GM21529 (cell line): ENCODE measurements at regions not wholly inside any gene's neighbourhood (a gene's known extent, or its start where the extent isn't known, plus 50 kb on each side); places are given as distances from the start of the nearest gene placed in this dataset.

Source experiments
- ATAC-seq: cut with Tn5 transposase; IDR thresholded peaks from one replicate; pipeline ENCODE4 v1.9.1; 2021; ENCODE audit not compliant: unreplicated experiment

DNA sequence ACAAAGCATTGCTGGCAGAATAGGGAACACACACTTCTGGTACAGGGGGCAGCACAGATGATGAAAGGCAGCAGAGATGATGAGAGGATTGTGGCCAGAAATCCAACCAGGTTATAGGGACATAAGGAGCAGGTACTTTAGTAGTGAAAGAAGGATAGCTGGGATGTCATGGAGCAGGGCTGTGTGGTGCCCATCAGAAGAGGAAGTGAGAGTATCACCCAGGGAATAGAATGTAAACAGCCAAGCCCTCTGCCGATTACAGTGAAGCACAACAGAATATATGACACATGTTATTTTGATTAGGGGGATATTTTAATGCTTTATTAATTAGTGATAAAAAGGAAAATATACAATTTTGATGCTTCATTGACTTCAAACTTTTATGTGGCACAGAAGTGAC is 883.4 kb upstream of the CDH2 start:
- no peak for ATAC-seq

DNA sequence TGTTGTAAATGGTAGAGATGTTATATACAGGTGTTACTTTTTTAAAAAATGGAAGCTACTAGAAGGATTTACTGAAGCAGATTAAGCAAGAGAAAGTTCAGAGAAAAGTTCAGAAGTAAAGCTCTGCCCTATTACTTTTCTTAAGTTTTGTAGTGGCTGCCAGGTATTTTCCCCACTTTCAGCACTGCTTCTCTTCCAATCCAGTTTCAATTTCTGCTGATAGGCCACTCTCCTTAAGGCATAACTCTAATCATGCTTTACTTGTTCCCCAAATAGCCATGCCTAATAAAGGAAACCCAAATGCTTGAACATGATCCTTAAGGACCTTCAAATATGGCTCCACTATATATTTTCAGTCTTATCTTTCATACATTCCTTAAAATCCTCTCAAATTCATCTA is 880.8 kb upstream of the CDH2 start:
- no peak for ATAC-seq

DNA sequence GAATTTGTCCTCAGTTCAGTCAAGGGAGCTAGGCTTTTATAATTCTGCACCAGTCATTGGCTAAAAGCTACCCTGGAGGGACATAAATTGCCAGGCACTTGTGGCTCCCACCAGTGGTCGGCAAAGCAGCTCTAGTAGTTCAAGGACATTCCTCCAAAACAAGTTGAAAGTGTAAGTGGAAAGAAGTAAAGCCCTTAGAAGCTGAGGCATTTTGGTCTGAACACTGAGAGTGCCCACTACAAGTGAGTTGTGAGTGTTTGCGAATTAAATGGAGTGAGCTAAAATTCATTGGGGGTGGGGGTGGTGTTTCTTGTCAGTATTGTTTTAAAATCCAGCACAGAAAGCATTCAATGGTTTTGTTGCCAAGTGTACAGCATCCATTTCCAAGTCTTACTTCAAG is 879.9 kb upstream of the CDH2 start:
- no peak for ATAC-seq

DNA sequence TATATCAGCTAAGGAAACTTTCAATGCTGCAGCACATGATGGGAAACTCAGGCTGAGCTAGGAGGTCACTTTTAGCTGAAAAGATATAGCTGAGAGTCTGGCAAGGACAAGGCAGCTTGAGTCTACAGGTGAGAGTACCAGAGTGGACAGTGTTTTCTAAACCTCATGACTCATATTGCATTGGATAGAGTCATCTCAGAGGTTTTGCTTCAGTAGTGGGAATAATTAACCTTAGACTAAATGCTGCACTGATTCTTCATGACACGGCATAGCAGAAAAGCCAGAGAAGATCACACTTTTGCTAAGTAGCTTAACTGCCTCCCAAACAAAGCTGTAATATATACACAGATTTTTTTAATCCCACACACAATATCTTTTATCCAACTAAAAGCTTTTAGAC is 865.0 kb upstream of the CDH2 start:
- ATAC-seq, result no peak

DNA sequence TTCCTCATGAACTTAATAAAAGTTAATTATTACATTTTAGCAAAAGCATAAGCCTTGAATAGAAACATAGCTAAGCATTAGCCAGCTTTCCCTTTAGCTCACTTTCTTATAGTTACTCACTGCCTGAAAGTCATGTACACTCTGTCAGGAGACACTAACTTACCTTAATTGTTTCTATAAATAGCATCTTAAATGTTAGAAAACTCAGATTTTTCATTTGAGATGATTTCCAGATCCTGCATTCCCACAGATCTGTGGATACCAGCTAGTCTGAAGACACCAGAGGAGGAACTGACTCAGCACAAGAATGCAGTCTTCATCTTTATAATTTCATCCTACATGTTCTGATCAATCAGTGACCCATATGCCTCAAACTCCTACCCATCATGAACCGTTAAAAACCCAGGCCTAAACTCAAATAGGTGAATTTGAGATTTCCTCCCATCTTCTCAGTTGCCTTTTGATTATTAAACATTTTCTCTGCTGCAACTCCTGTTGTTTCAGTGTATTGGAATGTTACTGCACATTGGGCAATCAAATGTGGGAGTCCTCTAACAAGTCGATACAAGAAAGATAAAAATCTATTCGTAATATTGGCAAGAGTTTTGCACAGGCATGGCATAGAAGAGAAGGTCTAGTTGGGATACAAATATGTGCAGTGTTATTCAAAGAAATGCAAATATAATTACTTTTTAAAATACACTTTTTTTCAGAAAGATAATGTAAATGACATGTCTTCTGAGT is 857.4 kb upstream of the CDH2 start:
- no peak for ATAC-seq

DNA sequence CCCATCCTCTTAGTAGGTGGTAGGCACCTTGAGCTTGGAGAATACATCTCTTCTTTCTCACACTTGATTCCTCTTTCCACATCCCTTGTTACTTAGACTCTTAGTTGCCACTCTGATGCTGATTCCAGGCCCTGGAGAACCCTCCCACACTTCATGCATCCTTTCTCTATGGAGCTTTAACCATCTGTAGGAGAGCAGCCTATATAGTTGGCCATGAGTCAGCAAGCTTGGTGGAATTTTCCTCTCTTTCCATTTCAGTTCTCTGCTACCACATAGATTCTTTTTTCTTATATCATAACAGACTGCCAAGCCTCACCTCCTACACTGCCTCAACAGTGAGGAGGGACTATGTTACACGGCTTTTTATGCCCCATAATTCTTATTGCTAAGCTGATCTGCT is 851.6 kb upstream of the CDH2 start:
- ATAC-seq, result no peak

DNA sequence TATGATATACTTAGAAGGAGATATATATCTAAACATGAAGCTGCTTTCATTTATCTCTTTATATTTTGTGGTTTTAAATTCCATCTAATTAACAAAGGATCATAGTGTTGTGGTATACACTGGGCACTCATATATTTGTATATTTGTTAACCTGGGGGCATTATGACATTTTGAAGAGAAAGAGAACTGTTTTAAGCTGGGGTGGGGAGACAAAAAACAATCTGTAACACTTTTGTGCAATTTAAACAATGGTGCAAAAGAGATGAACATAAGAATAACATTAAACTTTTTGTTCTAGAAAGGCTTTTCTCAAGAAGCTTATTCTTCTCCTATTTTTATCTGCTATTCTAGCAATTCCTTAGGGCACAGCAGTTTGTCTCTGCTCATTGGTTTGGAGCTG is 842.0 kb upstream of the CDH2 start:
- no peak for ATAC-seq

DNA sequence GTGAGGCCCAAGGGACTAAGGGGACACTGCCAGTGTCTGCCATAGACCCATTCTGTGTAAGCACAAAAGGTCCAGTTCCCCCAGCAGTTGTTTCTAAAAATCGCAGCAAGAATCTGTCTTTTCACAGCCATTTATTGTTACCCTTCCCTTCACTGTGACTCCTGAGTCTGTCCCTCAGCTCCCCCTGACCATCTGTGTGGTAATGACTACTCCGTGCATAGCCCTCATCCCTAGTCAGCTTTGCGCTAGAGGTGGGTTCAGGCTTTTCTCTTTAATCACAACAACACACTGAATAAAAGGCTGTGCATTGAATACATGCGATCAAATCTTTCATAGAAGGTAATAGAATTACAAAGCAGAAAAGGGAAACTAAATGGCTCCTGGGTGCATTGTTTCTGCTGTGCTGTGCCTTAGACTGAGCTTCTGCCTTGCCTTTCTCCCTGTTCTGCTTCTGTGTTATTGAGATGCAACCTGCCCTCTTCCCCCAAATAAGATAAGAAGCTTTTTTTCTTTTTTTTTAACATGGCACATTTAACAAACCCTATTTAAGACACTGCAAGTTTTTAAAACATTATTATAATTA is 836.0 kb upstream of the CDH2 start:
- ATAC-seq, result no peak

DNA sequence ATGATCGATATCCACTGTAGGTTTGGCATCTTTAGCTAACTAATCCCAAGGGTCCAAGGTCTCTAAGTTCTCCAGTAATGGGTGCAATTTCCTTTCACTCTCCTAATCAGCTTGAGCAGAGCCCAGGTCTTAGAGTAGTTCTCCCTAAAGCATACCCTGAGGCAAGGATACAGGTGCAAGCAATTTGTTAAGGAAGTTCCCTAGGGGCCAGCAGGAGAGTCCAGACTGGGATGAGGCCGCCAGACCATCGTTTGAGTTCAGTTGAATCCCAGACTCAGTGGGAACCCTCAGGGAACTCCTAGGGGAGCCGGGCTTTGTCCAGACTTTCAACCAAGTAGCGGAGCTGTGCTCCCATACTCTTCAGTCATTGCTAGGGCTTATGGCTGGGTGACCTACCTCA is 835.4 kb upstream of the CDH2 start:
- ATAC-seq, result no peak

DNA sequence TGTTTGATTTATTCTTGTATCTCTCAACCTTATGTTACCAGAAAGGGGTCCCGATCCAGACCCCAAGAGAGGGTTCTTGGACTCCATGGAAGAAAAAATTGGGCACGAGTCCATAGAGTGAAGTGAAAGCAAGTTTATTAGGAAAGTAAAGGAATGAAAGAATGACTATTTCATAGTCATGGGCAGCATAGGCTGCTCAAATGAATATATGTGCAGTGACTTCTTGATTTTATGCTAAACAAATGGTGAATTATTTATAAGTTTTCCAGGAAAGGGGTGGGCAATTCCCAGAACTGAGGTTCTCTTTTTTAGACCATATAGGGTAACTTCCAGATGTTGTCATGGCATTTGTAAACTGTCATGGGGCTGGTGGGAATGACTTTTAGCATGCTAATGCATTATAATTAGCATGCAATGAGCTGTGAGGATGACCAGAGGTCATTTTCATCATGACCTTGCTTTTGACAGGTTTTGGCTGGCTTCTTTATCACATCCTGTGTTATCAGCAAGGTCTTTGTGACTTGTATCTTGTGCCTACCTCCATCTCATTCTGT is 832.4 kb upstream of the CDH2 start:
- ATAC-seq, result no peak

DNA sequence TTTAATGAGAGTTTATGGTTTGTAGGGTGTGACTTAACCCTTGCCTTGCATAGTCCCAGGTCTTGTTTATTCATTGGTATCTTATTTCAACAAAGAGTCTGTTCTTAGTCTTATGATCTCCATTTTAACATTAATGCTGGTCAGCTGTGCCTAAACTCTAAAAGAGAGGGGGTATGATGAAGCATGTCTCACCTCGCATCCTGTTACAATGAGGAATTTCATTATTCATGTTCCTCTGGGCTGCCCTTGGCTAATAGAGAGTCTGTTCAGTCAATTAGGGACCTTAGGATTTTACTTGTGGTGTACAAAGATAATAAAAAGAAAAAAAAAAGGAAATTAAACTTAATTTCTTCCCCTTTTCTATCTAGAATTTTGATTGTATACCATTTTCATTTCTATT is 831.9 kb upstream of the CDH2 start:
- ATAC-seq, result no peak

DNA sequence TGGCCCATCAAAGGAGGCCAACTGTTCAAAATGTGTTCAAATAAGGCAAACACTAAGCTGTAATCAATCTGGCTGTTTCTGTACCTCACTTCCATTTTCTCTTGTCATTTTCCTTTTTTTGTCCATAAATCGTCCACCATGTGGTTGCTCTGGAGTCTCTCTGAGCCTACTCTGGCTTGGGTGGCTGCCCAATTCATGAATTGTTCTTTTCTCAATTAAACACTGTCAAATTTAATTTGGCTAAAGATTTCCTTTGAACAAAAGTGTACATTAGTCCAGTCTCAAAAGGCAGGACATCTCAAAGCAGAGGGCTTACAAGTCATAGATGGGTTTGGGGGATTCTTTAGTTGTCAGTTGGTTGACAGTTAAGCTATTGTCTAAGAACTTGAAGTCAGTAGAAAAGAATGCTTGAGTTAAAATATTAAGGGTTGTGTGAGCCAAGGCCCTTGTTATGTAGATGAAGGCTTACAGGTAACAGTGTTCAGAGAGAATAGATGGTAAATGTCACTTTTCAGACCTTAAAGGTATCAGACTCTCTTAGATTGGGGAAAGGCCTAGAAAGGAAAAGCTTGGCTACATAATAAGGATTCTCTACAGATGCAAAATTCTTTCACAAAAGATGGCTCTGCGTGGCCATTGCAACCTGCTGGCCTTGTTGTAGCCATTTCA is 831.2 kb upstream of the CDH2 start:
- no peak for ATAC-seq

DNA sequence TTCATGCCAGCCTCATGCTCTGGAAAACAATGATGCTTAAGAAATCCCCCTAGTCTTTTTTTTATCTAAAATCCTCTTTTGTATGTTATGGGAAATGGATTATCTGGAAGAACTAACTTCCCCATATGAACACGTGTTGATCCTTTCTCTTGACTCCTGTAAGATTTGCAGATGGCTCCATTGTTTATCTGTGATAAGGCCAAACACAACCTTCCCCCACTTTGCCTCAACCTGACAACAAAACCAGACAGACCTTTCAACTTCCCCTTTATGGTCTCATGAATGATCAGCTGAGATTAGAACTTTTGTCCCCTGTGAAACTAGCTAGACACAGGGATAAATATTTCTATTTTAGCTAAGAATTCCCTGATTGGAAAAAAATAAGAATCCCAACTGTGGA is 828.0 kb upstream of the CDH2 start:
- ATAC-seq, result no peak

DNA sequence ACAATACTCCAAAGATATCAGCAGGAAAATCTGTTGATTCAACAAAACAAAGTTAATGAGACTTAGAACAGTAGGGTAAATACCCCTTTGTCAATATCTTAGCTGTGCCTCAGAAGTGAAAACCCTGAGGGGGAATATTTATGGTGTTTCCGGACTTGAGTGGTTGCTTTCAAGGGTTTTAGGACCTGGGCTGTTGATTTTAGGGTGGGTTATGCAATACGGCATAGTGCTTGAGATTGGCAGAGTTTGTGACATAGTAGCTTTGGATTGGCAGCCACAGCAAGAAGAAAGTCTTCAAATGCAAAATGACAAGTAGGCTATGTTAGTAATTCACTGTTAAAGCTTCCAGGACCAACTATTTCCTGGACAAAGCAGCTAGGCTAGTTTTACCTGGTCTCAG is 826.3 kb upstream of the CDH2 start:
- ATAC-seq, result no peak

DNA sequence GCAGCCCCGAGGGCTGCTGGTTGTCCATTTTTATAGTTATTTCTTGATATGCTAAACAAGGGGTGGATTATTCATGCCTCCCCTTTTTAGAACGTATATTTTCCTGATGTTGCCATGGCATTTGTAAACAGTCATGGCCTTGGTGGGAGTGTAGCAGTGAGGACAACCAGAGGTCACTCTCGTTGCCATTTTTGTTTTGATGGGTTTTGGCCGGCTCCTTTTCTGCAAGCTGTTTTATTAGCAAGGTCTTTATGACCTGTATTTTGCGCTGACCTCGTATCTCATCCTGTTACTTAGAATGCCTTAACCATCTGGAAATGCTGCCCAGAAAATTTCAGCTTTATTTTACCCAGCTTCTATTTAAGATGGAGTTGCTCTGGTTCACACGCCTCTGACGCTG is 825.8 kb upstream of the CDH2 start:
- ATAC-seq, result no peak

DNA sequence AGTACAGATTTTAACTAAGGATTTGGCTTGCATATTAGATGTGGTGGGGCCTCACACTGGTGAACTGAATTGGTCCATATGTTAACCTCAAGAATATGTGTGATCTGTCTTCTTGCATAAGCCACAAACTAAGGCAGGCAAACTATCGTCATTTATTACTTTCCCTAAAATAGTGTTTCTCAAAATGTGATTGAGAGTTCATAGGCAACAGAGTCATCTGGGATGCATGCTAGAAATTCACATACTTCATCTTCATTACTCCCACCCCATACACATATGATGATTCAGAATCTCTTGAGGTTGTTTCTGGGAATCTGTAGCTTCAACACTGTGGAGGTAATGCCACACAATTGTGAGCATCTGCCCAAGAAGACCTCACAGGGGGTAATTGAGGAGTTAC is 822.8 kb upstream of the CDH2 start:
- no peak for ATAC-seq

DNA sequence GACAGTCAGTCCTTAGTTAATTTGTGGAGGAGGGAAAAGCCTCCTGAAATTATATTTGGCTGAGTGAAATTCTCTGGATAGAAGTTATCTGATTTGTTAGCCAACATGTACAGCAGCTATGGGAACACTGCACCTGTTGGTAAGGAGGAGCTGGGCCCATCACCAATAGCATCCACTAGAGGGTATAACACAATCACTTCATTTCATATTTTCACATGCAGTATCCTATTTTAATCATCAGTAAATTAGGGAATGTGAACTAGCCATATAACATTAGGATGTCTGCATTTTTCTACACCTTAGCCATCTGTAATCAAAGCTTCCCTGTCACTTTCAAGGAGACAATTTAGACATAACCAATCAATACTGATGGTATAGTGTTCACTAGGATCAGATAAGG is 818.4 kb upstream of the CDH2 start:
- no peak for ATAC-seq

DNA sequence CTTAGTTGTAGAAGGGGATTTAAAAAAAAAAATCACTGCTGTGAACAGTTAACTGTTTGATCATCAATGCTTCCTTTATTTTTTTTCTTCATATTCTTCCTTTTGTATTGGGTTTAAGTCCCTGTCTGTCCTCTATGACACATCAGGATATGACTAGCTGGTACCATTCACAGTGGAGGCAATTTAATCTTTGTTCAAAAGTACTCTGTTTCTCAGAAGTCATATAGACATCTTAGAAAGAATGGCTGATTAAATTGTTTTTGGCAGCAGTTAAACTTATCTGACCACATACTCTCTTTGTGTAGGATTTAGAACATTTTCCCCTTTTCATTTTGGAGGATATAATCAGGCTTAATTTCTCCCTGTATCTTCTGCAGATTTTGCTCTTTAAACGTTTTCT is 807.8 kb upstream of the CDH2 start:
- no peak for ATAC-seq

DNA sequence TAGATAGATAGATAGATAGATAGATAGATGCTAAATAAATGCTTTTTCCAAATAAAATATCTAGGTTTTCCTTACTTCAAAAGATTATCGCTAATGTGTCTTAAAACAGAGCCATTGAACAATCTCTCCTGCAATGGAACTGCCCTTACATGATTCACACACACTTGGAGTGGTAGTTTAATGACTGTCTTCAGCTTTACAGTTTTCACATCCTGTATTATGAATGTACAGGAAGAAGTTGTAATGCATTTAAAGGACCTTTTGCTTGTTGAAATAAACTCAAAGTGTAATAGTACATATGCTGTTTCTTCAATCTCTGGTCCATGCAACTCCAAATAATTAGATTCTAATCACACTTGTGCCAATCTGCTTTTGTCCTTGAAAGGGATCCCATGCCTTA is 797.6 kb upstream of the CDH2 start:
- no peak for ATAC-seq

DNA sequence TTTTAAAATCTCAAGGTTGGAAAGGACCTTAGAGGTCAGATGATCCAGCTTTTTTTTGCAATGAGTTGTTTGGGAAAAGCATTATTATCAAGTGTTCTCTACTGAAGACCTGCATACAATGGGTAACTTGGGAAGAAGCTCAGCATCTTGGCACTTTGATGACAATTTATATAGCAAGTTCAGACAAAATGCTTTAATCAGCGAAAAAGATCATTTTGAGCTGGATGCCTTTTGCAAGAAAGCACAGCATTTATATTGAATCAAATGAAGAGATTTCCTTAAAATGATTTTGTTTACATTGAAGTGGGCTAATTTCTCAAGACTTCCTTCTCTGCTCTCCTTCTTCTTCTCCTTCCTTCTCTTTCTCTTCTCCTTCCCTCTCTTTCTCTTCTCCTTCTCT is 796.4 kb upstream of the CDH2 start:
- ATAC-seq, result no peak

DNA sequence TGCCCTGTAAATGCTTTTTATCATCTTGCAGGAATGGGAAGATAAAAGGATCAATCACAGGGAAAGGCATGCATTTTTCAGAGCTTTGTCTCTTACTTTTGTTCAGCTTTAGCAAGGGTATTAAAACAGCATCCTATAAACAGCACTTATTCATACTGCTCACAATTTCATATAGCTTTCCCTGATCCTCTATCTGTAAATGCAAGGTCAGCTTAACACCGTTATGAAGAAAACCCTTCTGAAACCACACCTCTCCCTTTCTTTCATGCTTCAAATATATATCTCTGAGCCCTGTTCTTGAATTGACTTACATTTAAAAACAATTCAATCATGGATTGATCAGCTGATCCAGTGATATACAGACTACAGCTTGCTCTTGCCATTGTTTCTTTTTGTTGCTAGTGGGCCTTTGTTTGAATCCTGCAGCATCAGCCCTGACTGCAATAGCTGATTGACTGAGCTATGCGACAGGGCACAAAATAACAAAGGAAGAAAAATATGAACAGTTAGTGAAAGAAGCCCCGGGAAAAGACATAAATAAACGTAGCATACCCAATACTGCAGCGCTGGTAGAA is 795.5 kb upstream of the CDH2 start:
- ATAC-seq, result no peak

DNA sequence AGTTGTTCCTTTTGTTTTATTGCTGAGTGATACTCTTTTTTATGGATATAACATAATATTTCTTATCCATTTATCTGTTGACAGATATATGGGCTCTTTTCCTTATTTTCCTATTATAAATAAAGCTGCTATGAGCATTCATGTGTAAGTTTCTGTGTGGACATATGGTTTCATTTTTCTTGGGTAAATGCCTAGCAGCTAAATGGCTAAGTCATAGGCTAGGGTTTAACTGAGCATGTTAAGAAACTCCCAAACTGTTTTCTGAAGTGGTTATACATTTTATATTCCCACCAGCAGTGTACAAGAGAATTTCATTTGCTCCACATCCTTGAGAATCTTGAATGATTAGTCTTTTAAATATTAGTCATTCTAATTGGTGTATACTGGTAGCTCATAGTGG is 786.6 kb upstream of the CDH2 start:
- no peak for ATAC-seq
